ENCODE measurements at regions not wholly inside any gene's neighbourhood (a gene's known extent, or its start where the extent isn't known, plus 50 kb on each side); places are given as distances from the start of the nearest gene placed in this dataset.

- Histone ChIP-seq H3K4me3 (replicated peaks in 1 of 4; ENCODE audit: control extremely low read depth in 1 of 4, insufficient read depth in 1 of 4, low read depth in 3 of 4, low read length in 4 of 4) (no peak overlapping the region), H4K20me1 (ENCODE audit: control insufficient read depth, extremely low read depth, insufficient read depth, low read length) (no peaks in the 10 kb centered on the region), H3K4me2 (ENCODE audit: extremely low read depth, insufficient read depth, low read length) (no peak overlapping the region), H2AFZ (ENCODE audit: low read length) (no peak overlapping the region), H3K79me2 (ENCODE audit: control insufficient read depth, insufficient read depth, low read length) (no peaks in the 10 kb centered on the region), H3K27me3 (ENCODE audit: control insufficient read depth, insufficient read depth, low read length) (no peaks in the 10 kb centered on the region), H3K4me1 (ENCODE audit: control insufficient read depth, extremely low read depth, insufficient read depth, low read length) (no peaks in the 10 kb centered on the region), H3K27ac (ENCODE audit: insufficient read depth, low read length) (no peak overlapping the region), H3K9me3 (ENCODE audit: control insufficient read depth, insufficient read depth, low read depth, low read length) (no peaks in the 10 kb centered on the region), H3K36me3 (ENCODE audit: control insufficient read depth, insufficient read depth, low read length) (no peaks in the 10 kb centered on the region), H3K9ac (ENCODE audit: insufficient read depth, low read length) (no peak overlapping the region)
- TF ChIP-seq EZH2 (IDR thresholded peaks at IDR 0.05; ENCODE audit: low read length, missing control alignments): no peak
- DNase-seq (ENCODE audit: low read depth in 2 of 2): no peak
Observed at GRCh38 chr11:43135966-43136534, 175.7 kb upstream of the API5 start.

- H2AFZ ChIP-seq (ENCODE audit: low read length): no peak overlapping the region
- H3K9me3 ChIP-seq (ENCODE audit: control insufficient read depth, insufficient read depth, low read depth, low read length): no peaks in the 10 kb centered on the region
- H3K4me1 ChIP-seq (ENCODE audit: control insufficient read depth, extremely low read depth, insufficient read depth, low read length): no peaks in the 10 kb centered on the region
- no peak overlapping the region for H3K9ac ChIP-seq (ENCODE audit: insufficient read depth, low read length)
- no peak overlapping the region for H3K27ac ChIP-seq (ENCODE audit: insufficient read depth, low read length)
- no peaks in the 10 kb centered on the region for H3K79me2 ChIP-seq (ENCODE audit: control insufficient read depth, insufficient read depth, low read length)
- H4K20me1 ChIP-seq (ENCODE audit: control insufficient read depth, extremely low read depth, insufficient read depth, low read length): no peaks in the 10 kb centered on the region
- no peak for TF ChIP-seq EZH2 (IDR thresholded peaks at IDR 0.05; ENCODE audit: low read length, missing control alignments)
- TF ChIP-seq CTCF (conservative IDR thresholded peaks at IDR 0.05 in 1 of 2, IDR thresholded peaks at IDR 0.05 in 1 of 2; ENCODE audit: low read depth in 1 of 2, low read length in 2 of 2): no peak
- no peaks in the 10 kb centered on the region for H3K36me3 ChIP-seq (ENCODE audit: control insufficient read depth, insufficient read depth, low read length)
- DNase-seq (ENCODE audit: low read depth in 2 of 2): no peak
- H3K4me2 ChIP-seq (ENCODE audit: extremely low read depth, insufficient read depth, low read length): no peak overlapping the region
- no peaks in the 10 kb centered on the region for H3K27me3 ChIP-seq (ENCODE audit: control insufficient read depth, insufficient read depth, low read length)
- no peak overlapping the region for H3K4me3 ChIP-seq (replicated peaks in 1 of 4; ENCODE audit: control extremely low read depth in 1 of 4, insufficient read depth in 1 of 4, low read depth in 3 of 4, low read length in 4 of 4)
Observed at GRCh38 chr11:43138621-43139140, 173.1 kb upstream of the API5 start.

- no peak for DNase-seq (ENCODE audit: low read depth in 2 of 2)
- Histone ChIP-seq H2AFZ (ENCODE audit: low read length) (no peak overlapping the region), H4K20me1 (ENCODE audit: control insufficient read depth, extremely low read depth, insufficient read depth, low read length) (no peaks in the 10 kb centered on the region), H3K79me2 (ENCODE audit: control insufficient read depth, insufficient read depth, low read length) (no peaks in the 10 kb centered on the region), H3K36me3 (ENCODE audit: control insufficient read depth, insufficient read depth, low read length) (no peaks in the 10 kb centered on the region), H3K4me1 (ENCODE audit: control insufficient read depth, extremely low read depth, insufficient read depth, low read length) (no peaks in the 10 kb centered on the region), H3K27ac (ENCODE audit: insufficient read depth, low read length) (no peak overlapping the region), H3K9me3 (ENCODE audit: control insufficient read depth, insufficient read depth, low read depth, low read length) (no peaks in the 10 kb centered on the region), H3K27me3 (ENCODE audit: control insufficient read depth, insufficient read depth, low read length) (no peaks in the 10 kb centered on the region), H3K9ac (ENCODE audit: insufficient read depth, low read length) (no peak overlapping the region), H3K4me2 (ENCODE audit: extremely low read depth, insufficient read depth, low read length) (no peak overlapping the region), H3K4me3 (replicated peaks in 1 of 4; ENCODE audit: control extremely low read depth in 1 of 4, insufficient read depth in 1 of 4, low read depth in 3 of 4, low read length in 4 of 4) (no peak overlapping the region)
- TF ChIP-seq CTCF (conservative IDR thresholded peaks at IDR 0.05 in 1 of 2, IDR thresholded peaks at IDR 0.05 in 1 of 2; ENCODE audit: low read depth in 1 of 2, low read length in 2 of 2): no peak
Observed at GRCh38 chr11:43145653-43146052, 166.1 kb upstream of the API5 start.
